ENCODE measurements at regions not wholly inside any gene's neighbourhood (a gene's known extent, or its start where the extent isn't known, plus 50 kb on each side); places are given as distances from the start of the nearest gene placed in this dataset.
A peak's percentile ranks its signal among the peaks of the same experiment; 100 is the strongest.
"Not testable (repeated sequence)": the region's sequence is repeated elsewhere in the genome, so short reads cannot be mapped to it uniquely, and the experiment has no call there.

GRCh38 chr20:33936656-33937055 lies 57.1 kb upstream of the RALY start:
- H3K27me3 ChIP-seq (ENCODE audit: control insufficient read depth in 4 of 4, insufficient read depth in 4 of 4, low read length in 3 of 4) = no peaks in the 10 kb centered on the region
- H3K27ac ChIP-seq (ENCODE audit: low read depth in 1 of 2, low read length in 2 of 2) = no peak overlapping the region
- H3K4me1 ChIP-seq (ENCODE audit: control insufficient read depth in 4 of 4, insufficient read depth in 4 of 4, low read length in 3 of 4) = no peaks in the 10 kb centered on the region
- no peak for DNase-seq (ENCODE audit: low spot score)
- H3K36me3 ChIP-seq (ENCODE audit: control insufficient read depth in 4 of 4, insufficient read depth in 3 of 4, low read depth in 1 of 4, low read length in 3 of 4) = no peaks in the 10 kb centered on the region
- H3K4me3 ChIP-seq (ENCODE audit: low read depth in 1 of 3, low read length in 3 of 3) = no peak overlapping the region
- WGBS = 83% methylated on average over 5 of the region's 5 CpGs
- no peak overlapping the region for H3K9ac ChIP-seq (ENCODE audit: low read depth in 1 of 2, low read length in 2 of 2)
- TF ChIP-seq NR2F2 (IDR thresholded peaks at IDR 0.05) (no peak), FOXA1 (IDR thresholded peaks at IDR 0.05) (no peak), YY1 (IDR thresholded peaks at IDR 0.05) (no peak), SP1 (IDR thresholded peaks at IDR 0.05) (no peak), EGR1 (IDR thresholded peaks at IDR 0.05; ENCODE audit: low read depth in 2 of 2) (no peak), RAD21 (IDR thresholded peaks at IDR 0.05) (no peak), GABPA (IDR thresholded peaks at IDR 0.05 in 1 of 2, conservative IDR thresholded peaks at IDR 0.05 in 1 of 2) (no peak), HNF4G (IDR thresholded peaks at IDR 0.05) (no peak), RXRA (IDR thresholded peaks at IDR 0.05) (no peak), JUND (IDR thresholded peaks at IDR 0.05) (no peak), HNF4A (conservative IDR thresholded peaks at IDR 0.05) (no peak), TAF1 (conservative IDR thresholded peaks at IDR 0.05) (no peak)
- TF ChIP-seq, protein P1, sequence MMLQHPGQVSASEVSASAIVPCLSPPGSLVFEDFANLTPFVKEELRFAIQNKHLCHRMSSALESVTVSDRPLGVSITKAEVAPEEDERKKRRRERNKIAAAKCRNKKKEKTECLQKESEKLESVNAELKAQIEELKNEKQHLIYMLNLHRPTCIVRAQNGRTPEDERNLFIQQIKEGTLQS (IDR thresholded peaks at IDR 0.05) = no peak
- TF ChIP-seq, protein P2, sequence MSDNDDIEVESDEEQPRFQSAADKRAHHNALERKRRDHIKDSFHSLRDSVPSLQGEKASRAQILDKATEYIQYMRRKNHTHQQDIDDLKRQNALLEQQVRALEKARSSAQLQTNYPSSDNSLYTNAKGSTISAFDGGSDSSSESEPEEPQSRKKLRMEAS (IDR thresholded peaks at IDR 0.05) = no peak
- TF ChIP-seq, protein P3, sequence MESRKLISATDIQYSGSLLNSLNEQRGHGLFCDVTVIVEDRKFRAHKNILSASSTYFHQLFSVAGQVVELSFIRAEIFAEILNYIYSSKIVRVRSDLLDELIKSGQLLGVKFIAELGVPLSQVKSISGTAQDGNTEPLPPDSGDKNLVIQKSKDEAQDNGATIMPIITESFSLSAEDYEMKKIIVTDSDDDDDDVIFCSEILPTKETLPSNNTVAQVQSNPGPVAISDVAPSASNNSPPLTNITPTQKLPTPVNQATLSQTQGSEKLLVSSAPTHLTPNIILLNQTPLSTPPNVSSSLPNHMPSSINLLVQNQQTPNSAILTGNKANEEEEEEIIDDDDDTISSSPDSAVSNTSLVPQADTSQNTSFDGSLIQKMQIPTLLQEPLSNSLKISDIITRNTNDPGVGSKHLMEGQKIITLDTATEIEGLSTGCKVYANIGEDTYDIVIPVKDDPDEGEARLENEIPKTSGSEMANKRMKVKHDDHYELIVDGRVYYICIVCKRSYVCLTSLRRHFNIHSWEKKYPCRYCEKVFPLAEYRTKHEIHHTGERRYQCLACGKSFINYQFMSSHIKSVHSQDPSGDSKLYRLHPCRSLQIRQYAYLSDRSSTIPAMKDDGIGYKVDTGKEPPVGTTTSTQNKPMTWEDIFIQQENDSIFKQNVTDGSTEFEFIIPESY (IDR thresholded peaks at IDR 0.05) = no peak
- H3K9me3 ChIP-seq (ENCODE audit: control insufficient read depth in 4 of 4, low read length in 3 of 4) = no peaks in the 10 kb centered on the region

GRCh38 chr20:33939031-33939430 lies 54.7 kb upstream of the RALY start:
- WGBS = 39% methylated on average over 5 of the region's 5 CpGs
- H3K27ac ChIP-seq (ENCODE audit: low read depth in 1 of 2, low read length in 2 of 2) = peak overlapping the region in 1 of 2 donors; percentile 43
- not testable (repeated sequence) for H3K27me3 ChIP-seq (ENCODE audit: control insufficient read depth in 4 of 4, insufficient read depth in 4 of 4, low read length in 3 of 4); H3K4me1 ChIP-seq (ENCODE audit: control insufficient read depth in 4 of 4, insufficient read depth in 4 of 4, low read length in 3 of 4); H3K36me3 ChIP-seq (ENCODE audit: control insufficient read depth in 4 of 4, insufficient read depth in 3 of 4, low read depth in 1 of 4, low read length in 3 of 4); H3K4me3 ChIP-seq (ENCODE audit: low read depth in 1 of 3, low read length in 3 of 3); H3K9ac ChIP-seq (ENCODE audit: low read depth in 1 of 2, low read length in 2 of 2); H3K9me3 ChIP-seq (ENCODE audit: control insufficient read depth in 4 of 4, low read length in 3 of 4); DNase-seq (ENCODE audit: low spot score)
- TF ChIP-seq HNF4A (conservative IDR thresholded peaks at IDR 0.05) (peak in 1 of 2 donors; percentile 25), RAD21 (IDR thresholded peaks at IDR 0.05) (peak in 1 of 2 donors; percentile 19), FOXA2 (IDR thresholded peaks at IDR 0.05) (peak; percentile 46), RXRA (IDR thresholded peaks at IDR 0.05) (peak in 1 of 2 donors; percentile 26)

DNA sequence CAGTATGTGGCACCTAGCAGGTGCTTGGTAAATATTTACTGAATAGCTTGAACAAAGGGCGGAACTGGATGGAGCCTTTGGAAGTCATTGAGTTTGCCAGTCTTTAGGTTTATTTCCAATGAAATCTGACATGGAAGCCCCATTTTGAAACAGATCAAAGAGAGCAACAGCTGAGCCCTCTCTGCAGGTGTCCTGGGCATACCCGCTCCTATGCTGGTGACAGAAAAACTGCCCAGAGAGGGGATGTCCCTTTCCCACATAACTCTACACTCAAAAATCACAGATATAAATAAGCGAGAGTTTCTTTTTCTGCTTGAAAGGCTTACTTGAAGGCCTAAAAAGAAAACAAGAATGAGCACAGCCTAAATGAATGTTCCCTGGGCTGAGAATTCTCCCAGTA lies 53.0 kb upstream of the RALY start:
- no peak overlapping the region for H3K27ac ChIP-seq (ENCODE audit: low read depth in 1 of 2, low read length in 2 of 2)
- TF ChIP-seq, protein P2 (IDR thresholded peaks at IDR 0.05) = no peak
- TF ChIP-seq RAD21 (IDR thresholded peaks at IDR 0.05) (no peak), GABPA (IDR thresholded peaks at IDR 0.05 in 1 of 2, conservative IDR thresholded peaks at IDR 0.05 in 1 of 2) (no peak), JUND (IDR thresholded peaks at IDR 0.05) (no peak), EGR1 (IDR thresholded peaks at IDR 0.05; ENCODE audit: low read depth in 2 of 2) (no peak), FOXA1 (IDR thresholded peaks at IDR 0.05) (no peak), TAF1 (conservative IDR thresholded peaks at IDR 0.05) (no peak), SP1 (IDR thresholded peaks at IDR 0.05) (no peak), HNF4A (conservative IDR thresholded peaks at IDR 0.05) (no peak)
- no peak overlapping the region for H3K9ac ChIP-seq (ENCODE audit: low read depth in 1 of 2, low read length in 2 of 2)
- no peak for DNase-seq (ENCODE audit: low spot score)
- WGBS = 93% methylated on average over 3 of the region's 3 CpGs
- H3K4me1 ChIP-seq (ENCODE audit: control insufficient read depth in 4 of 4, insufficient read depth in 4 of 4, low read length in 3 of 4) = no peaks in the 10 kb centered on the region
- no peaks in the 10 kb centered on the region for H3K9me3 ChIP-seq (ENCODE audit: control insufficient read depth in 4 of 4, low read length in 3 of 4)
- H3K27me3 ChIP-seq (ENCODE audit: control insufficient read depth in 4 of 4, insufficient read depth in 4 of 4, low read length in 3 of 4) = no peaks in the 10 kb centered on the region
- H3K4me3 ChIP-seq (ENCODE audit: low read depth in 1 of 3, low read length in 3 of 3) = no peak overlapping the region
- H3K36me3 ChIP-seq (ENCODE audit: control insufficient read depth in 4 of 4, insufficient read depth in 3 of 4, low read depth in 1 of 4, low read length in 3 of 4) = no peaks in the 10 kb centered on the region

All from liver (tissue), 7 donors.